LNCAP (cell line): ENCODE measurements at regions not wholly inside any gene's neighbourhood (a gene's known extent, or its start where the extent isn't known, plus 50 kb on each side); places are given as distances from the start of the nearest gene placed in this dataset.

Source experiments
- TF ChIP-seq, protein P1 (sequence below): fragments of 450-650 bp; IDR thresholded peaks from 2 replicates; pipeline ENCODE4 v1.5.1; 2017; ENCODE audit warnings: mild to moderate bottlenecking

DNA sequence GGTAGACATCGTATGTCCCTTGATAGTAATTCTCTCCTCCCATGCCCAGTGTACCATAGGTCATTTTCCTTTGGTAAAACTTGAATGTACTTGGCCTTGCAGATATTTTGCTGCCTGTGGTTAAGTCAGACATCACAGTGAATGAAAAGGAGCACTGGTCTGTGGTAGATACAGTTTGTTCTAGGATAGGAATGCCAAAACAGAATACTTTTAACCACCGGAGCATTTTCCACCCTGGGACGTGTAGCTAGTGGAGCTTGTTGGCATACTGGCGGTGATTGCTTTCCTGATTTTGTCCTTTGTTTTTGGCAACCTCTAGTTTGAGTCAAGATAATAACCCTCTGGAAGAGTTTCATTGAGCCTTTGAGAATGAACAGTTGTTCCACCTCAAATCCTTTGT, 92.0 kb upstream of the BMPER start:
- TF ChIP-seq, protein P1, sequence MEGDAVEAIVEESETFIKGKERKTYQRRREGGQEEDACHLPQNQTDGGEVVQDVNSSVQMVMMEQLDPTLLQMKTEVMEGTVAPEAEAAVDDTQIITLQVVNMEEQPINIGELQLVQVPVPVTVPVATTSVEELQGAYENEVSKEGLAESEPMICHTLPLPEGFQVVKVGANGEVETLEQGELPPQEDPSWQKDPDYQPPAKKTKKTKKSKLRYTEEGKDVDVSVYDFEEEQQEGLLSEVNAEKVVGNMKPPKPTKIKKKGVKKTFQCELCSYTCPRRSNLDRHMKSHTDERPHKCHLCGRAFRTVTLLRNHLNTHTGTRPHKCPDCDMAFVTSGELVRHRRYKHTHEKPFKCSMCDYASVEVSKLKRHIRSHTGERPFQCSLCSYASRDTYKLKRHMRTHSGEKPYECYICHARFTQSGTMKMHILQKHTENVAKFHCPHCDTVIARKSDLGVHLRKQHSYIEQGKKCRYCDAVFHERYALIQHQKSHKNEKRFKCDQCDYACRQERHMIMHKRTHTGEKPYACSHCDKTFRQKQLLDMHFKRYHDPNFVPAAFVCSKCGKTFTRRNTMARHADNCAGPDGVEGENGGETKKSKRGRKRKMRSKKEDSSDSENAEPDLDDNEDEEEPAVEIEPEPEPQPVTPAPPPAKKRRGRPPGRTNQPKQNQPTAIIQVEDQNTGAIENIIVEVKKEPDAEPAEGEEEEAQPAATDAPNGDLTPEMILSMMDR = no peak

DNA sequence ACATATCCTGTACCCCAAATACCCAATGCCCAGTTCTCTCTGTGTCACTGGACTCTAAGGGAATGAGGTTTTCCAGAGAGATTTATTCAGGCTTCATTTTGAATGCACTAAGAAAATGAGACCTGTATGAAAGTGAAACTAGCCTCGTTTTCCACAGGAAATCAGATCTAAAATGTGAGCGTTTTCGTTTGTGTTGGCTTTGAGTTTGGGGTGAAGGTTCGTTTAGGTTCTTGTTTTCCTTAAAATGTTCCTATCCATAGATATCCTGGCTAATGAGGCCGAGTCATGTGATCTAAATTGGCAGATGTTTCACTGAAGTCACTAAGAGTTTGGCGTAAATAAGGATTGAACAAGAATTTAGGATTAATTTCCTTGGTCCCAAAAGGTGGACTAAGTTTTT, 90.9 kb upstream of the BMPER start:
- TF ChIP-seq, protein P1 = no peak

DNA sequence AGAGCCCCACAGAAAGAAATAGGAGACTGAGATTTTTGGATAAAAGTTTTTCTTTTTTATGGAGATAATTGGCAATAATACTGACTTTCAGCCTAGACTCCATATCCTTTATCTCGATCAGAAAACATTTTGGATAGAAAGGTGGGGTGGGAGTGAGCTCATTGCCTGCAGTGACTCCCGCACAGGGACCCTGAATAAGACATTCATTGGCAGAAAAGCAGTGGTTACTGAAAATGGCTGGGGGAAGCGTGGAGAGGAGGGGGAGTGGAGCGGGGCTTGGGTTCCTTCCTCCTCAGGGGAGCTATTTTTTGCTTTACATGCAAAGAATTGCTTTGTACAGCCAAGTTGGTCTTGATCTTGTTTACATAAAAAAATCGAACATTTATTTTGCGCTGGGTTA, 90.4 kb upstream of the BMPER start:
- TF ChIP-seq, protein P1 = no peak

DNA sequence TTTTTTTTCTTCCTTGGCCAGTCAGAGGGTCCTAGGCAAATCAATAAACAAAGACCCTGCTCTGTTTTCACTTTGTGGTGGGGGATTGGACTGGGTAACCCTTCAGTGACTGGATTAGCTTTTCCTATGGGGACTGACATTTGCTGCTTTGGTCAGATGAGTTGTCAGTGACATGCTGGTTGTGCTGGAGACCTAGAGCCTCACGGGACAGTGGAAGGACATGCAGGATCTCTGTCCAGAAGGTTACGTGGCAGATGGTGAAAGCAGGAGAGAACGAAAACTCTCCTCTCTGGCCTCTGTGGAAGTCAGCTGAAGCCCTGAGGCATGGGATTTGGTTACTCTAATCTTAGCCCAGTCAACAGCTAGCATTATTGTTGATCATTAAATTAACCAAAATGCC, 90.0 kb upstream of the BMPER start:
- TF ChIP-seq, protein P1 = no peak

DNA sequence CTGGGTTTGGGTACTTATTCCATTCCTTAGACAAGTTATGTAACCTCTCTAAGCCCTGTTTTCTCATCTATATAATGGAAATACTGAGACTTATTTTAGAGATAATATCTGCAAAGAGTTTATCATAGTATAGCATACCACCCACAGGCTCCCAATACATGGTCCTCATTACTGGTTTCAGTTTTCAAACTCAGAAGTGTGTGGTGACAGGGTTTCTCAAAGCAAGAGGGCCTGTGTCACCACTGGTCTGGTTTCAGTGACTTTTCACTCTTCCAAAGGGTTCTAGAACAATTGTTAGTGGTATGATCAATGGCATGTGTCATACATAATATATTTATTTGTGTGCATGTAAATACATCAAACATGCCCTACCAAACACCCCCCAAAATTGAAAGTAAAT, 89.2 kb upstream of the BMPER start:
- TF ChIP-seq, protein P1 = no peak

DNA sequence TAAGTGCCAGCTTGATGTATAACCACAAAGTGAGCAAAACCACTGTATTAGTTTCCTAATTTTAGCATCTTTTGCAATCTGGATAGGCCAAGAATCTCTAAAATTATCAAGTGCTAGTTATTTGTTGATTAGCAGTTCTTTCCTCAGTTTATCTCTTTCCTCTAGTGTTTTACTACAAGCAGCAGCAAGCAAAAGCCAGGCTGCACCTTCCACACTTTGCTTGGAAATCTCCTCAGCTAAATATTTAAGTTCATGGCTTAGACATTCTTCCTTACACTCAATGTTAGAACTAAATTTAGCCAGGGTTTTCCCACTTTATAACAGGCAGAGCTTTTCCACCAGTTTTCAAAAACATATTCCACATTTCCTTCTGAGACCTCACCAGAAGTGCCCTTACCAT, 85.7 kb upstream of the BMPER start:
- TF ChIP-seq, protein P1 = no peak

DNA sequence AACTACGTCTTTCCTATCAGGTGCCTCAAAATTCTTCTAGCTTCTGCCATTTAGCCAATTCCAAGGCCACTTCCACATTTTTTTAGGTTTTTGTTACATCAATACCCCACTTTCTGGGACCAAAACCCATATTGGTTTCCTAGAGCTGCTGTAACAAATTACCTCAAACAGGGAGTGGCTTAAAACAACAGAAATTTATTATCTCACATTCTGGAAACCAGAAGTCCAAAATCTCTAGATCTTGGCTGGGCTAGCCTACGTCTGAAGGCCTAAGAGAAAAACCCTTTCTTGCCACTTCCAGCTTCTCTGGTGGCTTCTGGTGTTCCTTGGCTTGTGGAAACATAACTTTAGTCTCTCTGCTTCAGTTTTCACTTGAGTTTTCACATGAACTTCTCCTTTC, 85.1 kb upstream of the BMPER start:
- TF ChIP-seq, protein P1 = no peak

DNA sequence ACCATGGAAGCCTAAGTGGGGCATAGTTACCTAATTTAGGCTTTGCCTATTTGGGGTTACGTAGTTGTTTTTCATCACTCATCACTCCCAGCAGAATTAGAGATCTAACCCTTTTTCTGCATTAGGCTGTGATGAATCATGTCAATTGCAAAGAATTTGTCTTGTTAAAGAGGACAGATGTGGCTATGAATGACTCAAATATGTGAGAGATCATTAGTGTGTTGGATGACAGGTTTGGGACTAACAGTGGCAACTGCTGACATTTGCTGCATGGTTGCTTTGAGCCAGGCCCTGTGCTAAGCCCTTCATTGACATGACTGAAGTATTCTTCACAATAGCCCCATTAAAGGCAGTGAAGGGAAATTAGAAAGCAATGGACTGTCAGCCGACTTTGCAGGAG, 83.4 kb upstream of the BMPER start:
- TF ChIP-seq, protein P1 = no peak
